ENCODE measurements at regions not wholly inside any gene's neighbourhood (a gene's known extent, or its start where the extent isn't known, plus 50 kb on each side); places are given as distances from the start of the nearest gene placed in this dataset.

- no peak for TF ChIP-seq CTCF (IDR thresholded peaks at IDR 0.05)
- no peak for TF ChIP-seq POLR2A (IDR thresholded peaks at IDR 0.05)
- TF ChIP-seq POLR2AphosphoS5 (IDR thresholded peaks at IDR 0.05; ENCODE audit: insufficient read depth in 1 of 2, low read depth in 1 of 2): no peak
Observed at GRCh38 chr4:30207389-30207788, 512.8 kb upstream of the PCDH7 start.

Data from vagina (tissue), 2 donors.